AG10803 (cell line): ENCODE measurements at regions not wholly inside any gene's neighbourhood (a gene's known extent, or its start where the extent isn't known, plus 50 kb on each side); places are given as distances from the start of the nearest gene placed in this dataset.

ENCODE experiments used
- DNase-seq: peaks from one replicate; pipeline ENCODE4 v3.0.0; 2010; ENCODE audit warnings: low read depth
- H3K4me3 ChIP-seq: 2 replicates; pipeline ENCODE4 v1.5.1; 2011; ENCODE audit warnings: mild to moderate bottlenecking, low read length, control low read depth
- TF ChIP-seq, protein P1 (sequence below): conservative IDR thresholded peaks from 2 replicates; pipeline ENCODE4 v1.5.1; 2011; ENCODE audit warnings: mild to moderate bottlenecking, low read length, control low read depth, inconsistent platforms

DNA sequence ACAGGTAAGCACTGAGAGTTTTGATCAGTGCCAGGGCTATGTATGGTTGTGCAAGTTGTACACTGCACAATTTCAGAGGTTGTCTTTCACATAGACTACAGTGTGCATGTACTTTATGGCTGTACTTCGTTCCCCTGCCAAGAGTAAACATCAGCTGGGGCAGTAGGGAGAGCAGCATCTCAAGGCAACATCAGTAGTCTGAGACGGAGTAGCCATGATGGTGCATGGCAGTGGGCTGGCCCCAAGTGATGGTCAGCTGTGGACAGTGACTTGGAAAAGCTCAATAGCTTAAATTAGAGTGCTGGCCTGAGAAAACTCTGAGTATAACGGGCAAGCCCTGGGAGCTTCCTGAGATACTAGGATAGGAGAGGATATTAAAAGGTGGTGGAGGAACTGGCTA lies 165.5 kb downstream of the TFAP2B start:
- TF ChIP-seq, protein P1, sequence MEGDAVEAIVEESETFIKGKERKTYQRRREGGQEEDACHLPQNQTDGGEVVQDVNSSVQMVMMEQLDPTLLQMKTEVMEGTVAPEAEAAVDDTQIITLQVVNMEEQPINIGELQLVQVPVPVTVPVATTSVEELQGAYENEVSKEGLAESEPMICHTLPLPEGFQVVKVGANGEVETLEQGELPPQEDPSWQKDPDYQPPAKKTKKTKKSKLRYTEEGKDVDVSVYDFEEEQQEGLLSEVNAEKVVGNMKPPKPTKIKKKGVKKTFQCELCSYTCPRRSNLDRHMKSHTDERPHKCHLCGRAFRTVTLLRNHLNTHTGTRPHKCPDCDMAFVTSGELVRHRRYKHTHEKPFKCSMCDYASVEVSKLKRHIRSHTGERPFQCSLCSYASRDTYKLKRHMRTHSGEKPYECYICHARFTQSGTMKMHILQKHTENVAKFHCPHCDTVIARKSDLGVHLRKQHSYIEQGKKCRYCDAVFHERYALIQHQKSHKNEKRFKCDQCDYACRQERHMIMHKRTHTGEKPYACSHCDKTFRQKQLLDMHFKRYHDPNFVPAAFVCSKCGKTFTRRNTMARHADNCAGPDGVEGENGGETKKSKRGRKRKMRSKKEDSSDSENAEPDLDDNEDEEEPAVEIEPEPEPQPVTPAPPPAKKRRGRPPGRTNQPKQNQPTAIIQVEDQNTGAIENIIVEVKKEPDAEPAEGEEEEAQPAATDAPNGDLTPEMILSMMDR = no peak

DNA sequence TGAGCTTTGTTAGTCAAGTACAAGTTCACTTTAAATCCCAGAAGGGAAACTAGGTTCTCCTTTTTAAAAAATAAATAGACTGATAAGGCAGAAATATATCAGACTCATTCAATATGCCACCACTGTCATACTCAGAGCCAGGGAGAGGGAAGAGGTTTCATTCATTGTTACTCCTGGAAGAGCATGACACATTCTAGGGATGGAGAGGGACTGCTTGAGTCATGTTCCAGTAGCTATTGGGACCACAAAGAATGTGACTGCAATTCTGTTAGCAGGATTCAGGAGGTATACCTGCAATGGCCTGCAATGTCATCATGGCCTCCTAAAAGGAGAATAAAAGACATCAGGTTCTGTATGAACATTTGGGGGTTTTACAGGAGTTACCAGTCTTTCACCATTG lies 167.6 kb downstream of the TFAP2B start:
- TF ChIP-seq, protein P1 = no peak
- no peak overlapping the region for H3K4me3 ChIP-seq
- no peak for DNase-seq

More for the DNA sequence above, 165.5 kb downstream of the TFAP2B start:
- no peak overlapping the region for H3K4me3 ChIP-seq
- DNase-seq = no peak

DNA sequence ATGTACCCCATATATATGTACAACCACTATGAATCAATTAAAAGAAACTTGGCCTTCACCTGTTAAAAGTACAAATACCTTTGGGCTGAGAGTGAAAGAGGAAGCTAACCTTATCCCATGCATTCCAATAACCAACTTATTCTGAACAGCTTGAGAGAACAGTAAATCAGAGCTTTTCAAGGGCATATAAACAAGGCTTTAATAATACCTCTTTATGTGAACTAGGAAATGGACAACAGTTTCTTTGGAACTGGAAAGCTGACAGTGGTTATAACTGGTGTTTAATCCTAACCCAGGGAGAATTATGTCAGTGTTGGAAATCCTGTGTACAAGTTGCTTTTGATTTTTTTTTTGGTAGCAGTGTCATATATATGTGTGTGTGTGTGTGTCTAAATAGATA lies 170.5 kb downstream of the TFAP2B start:
- no peak for DNase-seq
- TF ChIP-seq, protein P1 = no peak
- no peak overlapping the region for H3K4me3 ChIP-seq

DNA sequence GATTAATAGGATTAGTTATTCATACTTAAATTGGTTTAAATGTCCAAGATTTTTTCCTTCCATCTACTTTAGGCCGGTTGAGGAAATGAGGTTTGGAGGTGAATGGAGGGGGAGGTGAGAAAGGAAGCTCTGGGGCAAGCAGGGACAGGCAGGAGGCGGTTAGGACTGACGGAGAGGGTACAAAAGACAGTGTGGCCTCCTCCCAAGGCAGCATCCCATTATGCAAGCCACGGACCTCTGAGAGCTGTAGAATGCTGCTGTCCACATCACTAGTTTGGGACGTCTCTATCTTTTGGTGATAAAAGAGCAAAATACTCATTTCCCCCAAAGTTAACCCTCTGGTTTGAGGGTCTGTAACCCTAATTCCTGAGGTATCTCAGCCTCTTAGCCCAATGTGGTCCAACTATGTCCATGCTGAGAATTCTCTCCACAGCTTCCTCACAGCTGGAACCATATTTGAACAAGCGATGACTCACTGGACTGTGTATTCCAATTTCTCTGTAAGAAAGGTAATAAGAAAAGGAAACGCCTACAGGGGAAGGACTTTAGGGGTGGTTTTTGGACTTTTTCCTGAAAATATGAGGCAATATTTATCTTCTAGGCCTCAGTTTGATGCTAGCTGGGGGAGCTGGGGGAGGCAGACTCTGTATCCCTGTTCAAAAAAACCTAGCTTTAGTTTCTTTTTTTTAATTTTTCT lies 172.2 kb downstream of the TFAP2B start:
- H3K4me3 ChIP-seq = no peak overlapping the region
- no peak for DNase-seq
- TF ChIP-seq, protein P1 = no peak

DNA sequence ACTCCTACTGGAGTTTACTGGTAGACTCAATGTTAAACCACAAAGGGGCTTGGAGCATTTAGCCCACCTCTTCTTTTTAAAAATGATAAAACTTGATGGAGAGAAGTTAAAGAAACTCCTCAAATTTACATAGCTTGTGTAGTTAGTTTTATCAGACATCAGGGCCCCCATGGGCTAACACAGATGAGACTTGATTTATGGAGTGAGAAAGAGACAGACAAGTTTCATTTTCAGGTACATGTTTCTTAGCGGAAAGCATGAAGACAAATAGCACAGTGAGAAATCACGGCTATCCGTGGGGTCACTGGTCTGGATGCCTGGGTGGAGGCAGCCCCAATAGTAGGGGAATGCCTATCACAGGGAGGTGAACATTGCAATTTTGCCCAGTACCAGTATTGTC lies 173.6 kb downstream of the TFAP2B start:
- TF ChIP-seq, protein P1 = no peak
- H3K4me3 ChIP-seq = no peak overlapping the region
- no peak for DNase-seq

- DNase-seq = no peak
- TF ChIP-seq, protein P1 = no peak
- H3K4me3 ChIP-seq = no peak overlapping the region
These were observed 174.3 kb downstream of the TFAP2B start for GRCh38 chr6:50992704-50993625.
